ENCODE measurements at regions not wholly inside any gene's neighbourhood (a gene's known extent, or its start where the extent isn't known, plus 50 kb on each side); places are given as distances from the start of the nearest gene placed in this dataset.

DNA sequence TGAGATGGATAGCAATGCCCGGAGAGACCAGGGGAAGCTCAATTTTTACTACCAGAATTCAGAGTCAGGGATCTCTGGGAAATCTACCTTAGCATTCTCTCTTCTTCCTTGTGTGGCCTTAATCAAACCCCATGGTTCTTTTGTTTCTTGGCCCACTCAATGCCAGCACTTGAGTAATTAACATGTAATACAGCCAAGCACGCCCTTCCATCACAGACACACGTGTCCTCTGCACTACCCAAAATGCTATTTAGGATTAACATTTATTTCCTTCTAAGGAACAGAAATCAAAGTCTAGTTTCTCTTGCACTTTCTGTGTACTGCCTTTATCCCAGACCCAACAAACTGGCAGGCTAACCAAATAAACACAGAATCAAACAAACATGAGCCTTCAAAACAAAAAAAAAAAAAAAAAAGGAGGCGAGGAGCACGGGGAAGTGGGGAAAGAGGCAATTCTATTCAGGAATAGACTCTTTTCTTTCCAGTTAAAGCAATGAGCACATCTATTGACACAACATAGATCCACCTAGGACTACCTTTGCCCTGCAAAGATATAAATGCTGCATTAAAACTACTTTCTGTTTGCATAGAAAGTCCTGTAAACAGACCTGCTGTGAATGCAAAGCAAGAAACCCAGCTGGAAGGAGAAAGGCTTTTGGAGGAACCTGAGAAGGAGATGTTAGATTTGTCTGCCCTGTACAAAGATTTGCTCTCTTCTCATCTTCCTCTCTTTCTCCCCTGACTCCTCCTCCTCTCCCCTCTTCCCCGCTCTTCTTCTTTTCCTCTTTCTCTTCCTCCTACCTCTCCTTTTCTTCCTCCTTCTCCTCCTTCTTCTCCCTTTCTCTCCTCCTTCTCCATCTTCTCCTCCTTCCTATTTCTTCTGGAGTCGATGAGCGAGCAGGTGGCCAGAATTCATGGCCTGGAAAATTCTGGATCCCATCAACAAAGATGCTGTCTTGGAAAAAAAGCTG is 294.4 kb downstream of the NPIPA8 start:
- no peak overlapping the region for H3K4me3 ChIP-seq (ENCODE audit: low read length)
- DNase-seq (ENCODE audit: low read depth) = no peak
- TF ChIP-seq, protein P1, sequence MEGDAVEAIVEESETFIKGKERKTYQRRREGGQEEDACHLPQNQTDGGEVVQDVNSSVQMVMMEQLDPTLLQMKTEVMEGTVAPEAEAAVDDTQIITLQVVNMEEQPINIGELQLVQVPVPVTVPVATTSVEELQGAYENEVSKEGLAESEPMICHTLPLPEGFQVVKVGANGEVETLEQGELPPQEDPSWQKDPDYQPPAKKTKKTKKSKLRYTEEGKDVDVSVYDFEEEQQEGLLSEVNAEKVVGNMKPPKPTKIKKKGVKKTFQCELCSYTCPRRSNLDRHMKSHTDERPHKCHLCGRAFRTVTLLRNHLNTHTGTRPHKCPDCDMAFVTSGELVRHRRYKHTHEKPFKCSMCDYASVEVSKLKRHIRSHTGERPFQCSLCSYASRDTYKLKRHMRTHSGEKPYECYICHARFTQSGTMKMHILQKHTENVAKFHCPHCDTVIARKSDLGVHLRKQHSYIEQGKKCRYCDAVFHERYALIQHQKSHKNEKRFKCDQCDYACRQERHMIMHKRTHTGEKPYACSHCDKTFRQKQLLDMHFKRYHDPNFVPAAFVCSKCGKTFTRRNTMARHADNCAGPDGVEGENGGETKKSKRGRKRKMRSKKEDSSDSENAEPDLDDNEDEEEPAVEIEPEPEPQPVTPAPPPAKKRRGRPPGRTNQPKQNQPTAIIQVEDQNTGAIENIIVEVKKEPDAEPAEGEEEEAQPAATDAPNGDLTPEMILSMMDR (conservative IDR thresholded peaks at IDR 0.05; ENCODE audit: low read depth, low read length) = no peak

DNA sequence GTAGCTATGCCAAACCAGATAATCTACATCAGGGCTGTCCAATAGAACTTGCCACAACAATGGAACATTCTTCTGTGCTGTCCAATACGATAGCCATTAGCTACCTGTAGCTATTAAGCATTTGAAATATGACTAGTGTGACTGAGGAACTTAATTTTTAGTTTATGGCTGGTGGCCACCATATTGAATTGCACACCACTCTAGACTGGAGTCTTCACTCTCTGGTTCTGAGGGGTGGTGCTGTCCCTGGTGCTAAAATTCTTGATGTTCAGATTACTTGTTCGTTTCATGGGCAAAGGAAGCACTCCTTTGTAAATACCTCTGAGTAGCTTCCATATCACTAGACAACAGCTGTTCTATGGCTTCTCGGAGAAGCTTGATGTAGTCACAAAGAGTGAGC is 296.6 kb downstream of the NPIPA8 start:
- DNase-seq (ENCODE audit: low read depth) = no peak
- H3K4me3 ChIP-seq (ENCODE audit: low read length) = no peak overlapping the region
- TF ChIP-seq, protein P1 (conservative IDR thresholded peaks at IDR 0.05; ENCODE audit: low read depth, low read length) = no peak

DNA sequence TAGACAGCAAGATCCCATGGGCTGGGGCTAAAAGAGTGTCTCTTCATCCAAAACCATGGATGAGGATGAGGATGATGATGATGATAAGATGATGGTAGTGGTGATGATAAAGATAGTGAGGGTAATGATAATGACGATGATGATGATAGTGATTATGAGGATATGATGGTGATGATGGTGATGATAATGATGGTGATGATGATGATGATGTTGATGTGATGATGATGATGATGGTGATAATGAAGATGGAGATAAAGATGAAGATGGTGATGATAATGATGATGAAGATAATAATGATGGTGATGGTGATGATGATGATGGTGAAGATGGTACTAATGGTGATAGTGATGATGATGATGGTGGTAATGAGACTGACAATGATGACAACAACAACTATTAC is 299.5 kb downstream of the NPIPA8 start:
- no peak overlapping the region for H3K4me3 ChIP-seq (ENCODE audit: low read length)
- no peak for DNase-seq (ENCODE audit: low read depth)
- TF ChIP-seq, protein P1 (conservative IDR thresholded peaks at IDR 0.05; ENCODE audit: low read depth, low read length) = no peak

DNA sequence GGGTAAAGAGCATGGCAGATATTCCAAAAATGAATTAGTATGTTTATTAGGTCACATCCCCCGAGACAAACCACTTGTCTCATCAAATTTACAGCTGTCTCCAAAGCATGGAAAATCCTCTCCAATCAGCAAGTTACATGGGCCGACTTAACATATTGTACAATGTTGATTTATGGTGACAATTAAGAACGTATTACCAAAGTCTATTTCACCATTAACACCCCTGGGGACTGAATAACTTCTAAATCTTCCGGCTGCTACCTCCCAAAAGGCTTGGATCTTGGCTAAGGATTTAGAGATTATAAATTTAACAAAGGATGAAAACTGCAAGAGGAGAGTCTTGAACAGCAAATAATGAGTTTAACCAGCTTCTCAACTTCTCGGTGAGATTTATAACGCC is 311.9 kb downstream of the NPIPA8 start:
- H3K4me3 ChIP-seq (ENCODE audit: low read length) = no peak overlapping the region
- DNase-seq (ENCODE audit: low read depth) = no peak
- TF ChIP-seq, protein P1 (conservative IDR thresholded peaks at IDR 0.05; ENCODE audit: low read depth, low read length) = no peak

DNA sequence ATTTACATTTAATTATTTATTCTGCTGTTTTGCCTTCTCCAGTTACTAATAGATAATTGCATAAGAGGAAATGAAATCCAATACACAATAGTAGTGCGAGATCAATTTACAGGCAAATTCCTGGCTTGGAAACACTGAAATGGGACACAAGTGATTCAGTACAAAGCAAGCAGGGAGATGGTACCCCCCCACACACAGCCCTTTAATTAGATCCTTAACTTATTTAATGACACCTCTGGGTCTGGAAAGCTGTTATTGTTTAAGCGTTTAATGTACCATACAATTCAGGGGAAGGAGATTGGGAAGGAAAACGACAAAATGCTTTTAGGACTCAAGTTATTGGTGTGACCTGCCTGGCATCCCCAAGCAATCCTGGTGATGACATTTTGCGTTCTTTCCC is 318.2 kb downstream of the NPIPA8 start:
- TF ChIP-seq, protein P1 (conservative IDR thresholded peaks at IDR 0.05; ENCODE audit: low read depth, low read length) = no peak
- DNase-seq (ENCODE audit: low read depth) = no peak
- no peak overlapping the region for H3K4me3 ChIP-seq (ENCODE audit: low read length)

DNA sequence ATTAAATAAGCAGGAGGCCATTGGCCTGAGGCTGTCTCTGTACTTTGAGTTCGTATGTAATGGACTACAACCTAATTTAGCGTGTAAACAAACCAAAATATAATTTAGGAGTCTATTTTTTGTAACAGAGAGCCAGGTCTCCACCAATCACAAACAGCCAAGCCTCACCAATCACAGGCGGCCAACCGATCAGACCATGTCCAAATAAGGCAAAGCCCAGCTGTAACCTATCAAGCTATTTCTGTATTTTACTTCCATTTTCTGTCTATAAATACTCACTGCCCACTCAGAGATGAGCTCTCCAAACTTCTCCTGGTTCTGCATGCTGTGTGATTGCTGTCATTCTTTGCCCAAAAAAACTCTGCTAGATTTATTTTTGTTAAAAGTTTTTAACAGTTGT is 322.7 kb downstream of the NPIPA8 start:
- TF ChIP-seq, protein P1 (conservative IDR thresholded peaks at IDR 0.05; ENCODE audit: low read depth, low read length) = no peak
- DNase-seq (ENCODE audit: low read depth) = no peak
- no peak overlapping the region for H3K4me3 ChIP-seq (ENCODE audit: low read length)

DNA sequence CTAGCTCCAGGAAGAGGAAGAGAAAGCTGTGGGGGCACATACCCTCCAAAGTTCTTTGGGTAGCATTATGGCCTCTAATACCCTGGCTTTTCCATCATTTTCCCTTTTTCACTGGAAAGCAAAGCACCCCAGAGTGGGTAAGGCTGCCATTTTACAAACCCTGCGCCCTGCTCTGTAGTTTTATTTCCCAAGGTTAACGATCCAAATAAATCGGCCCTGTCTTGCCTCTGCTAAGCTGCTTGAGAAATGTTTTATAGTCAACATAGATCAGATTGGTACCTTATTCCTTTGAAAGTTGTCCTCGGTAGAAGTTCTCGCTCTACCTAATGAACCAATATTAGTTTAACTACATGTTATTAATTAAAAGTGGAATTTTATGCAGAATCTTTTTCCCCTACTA is 328.2 kb downstream of the NPIPA8 start:
- no peak overlapping the region for H3K4me3 ChIP-seq (ENCODE audit: low read length)
- TF ChIP-seq, protein P1 (conservative IDR thresholded peaks at IDR 0.05; ENCODE audit: low read depth, low read length) = no peak
- no peak for DNase-seq (ENCODE audit: low read depth)
